ENCODE measurements at regions not wholly inside any gene's neighbourhood (a gene's known extent, or its start where the extent isn't known, plus 50 kb on each side); places are given as distances from the start of the nearest gene placed in this dataset.

DNA sequence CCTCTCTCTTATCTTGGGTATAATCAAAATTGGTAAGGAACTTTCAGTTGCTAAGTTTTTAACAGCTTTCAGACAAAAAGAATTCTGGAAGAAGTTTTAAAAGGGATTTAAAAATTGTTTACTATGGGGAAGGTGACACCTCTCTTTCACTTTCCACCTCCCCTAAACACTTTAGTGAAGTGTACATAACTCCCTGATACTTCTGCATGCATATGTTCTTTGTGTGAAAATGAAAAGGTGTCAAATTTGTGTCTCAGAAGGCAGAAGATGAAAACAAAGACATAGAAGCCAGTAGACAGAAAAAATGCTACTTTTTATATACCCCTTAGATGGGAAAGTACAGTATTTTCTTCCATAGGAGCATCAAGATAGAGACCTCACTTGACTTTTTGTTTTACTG is 117.8 kb downstream of the TMEM26 start:
- in situ Hi-C loops (cut with MboI; ENCODE audit: low sequenced_read_pairs, unreplicated experiment) = no loop called here
- TF ChIP-seq, protein P1, sequence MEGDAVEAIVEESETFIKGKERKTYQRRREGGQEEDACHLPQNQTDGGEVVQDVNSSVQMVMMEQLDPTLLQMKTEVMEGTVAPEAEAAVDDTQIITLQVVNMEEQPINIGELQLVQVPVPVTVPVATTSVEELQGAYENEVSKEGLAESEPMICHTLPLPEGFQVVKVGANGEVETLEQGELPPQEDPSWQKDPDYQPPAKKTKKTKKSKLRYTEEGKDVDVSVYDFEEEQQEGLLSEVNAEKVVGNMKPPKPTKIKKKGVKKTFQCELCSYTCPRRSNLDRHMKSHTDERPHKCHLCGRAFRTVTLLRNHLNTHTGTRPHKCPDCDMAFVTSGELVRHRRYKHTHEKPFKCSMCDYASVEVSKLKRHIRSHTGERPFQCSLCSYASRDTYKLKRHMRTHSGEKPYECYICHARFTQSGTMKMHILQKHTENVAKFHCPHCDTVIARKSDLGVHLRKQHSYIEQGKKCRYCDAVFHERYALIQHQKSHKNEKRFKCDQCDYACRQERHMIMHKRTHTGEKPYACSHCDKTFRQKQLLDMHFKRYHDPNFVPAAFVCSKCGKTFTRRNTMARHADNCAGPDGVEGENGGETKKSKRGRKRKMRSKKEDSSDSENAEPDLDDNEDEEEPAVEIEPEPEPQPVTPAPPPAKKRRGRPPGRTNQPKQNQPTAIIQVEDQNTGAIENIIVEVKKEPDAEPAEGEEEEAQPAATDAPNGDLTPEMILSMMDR (IDR thresholded peaks at IDR 0.05; ENCODE audit: borderline replicate concordance, control extremely low read depth, extremely low read depth, insufficient read depth, missing control alignments) = no peak
- no peak for DNase-seq (ENCODE audit: low spot score)

DNA sequence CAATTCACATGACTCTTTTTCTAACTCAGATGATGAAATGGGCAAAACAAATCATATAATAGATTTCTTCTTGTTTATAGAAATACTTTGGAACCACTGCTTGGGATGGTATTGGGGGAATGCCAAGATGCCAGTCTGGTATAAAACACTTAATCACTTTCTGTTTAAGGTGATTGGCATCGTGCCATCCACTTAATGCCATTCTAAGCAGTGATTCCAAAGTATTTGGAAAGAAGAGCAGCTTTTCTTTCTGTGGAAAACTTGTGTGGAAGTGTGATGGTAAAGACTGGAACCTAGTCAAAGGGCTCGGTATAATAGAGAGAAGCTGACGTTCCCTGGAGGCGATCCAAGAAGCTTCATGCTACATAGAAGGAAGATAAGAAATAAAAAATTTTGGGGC is 120.6 kb downstream of the TMEM26 start:
- no peak for DNase-seq (ENCODE audit: low spot score)
- TF ChIP-seq, protein P1 (IDR thresholded peaks at IDR 0.05; ENCODE audit: borderline replicate concordance, control extremely low read depth, extremely low read depth, insufficient read depth, missing control alignments) = no peak
- in situ Hi-C loops (cut with MboI; ENCODE audit: low sequenced_read_pairs, unreplicated experiment) = no loop called here

DNA sequence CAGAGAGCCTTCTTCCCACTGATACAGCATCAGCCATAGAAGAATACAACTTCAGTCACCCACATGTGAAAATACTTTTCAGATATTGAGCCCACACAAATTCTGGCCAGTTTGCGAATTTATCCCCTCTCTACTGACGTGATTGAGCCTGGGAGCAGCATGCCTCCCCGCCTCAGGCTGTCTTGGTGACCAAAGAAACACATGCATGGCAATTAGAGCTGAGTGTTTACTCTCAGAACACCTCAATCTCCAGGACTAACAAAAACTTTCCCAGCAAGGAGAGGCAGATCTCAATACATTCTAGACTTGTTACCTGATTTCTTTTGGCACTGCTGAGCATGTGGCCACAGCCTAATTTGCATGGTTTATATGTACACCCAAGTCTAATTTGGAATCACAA is 122.5 kb downstream of the TMEM26 start:
- in situ Hi-C loops (cut with MboI; ENCODE audit: low sequenced_read_pairs, unreplicated experiment) = no loop called here
- DNase-seq (ENCODE audit: low spot score) = no peak
- TF ChIP-seq, protein P1 (IDR thresholded peaks at IDR 0.05; ENCODE audit: borderline replicate concordance, control extremely low read depth, extremely low read depth, insufficient read depth, missing control alignments) = no peak

DNA sequence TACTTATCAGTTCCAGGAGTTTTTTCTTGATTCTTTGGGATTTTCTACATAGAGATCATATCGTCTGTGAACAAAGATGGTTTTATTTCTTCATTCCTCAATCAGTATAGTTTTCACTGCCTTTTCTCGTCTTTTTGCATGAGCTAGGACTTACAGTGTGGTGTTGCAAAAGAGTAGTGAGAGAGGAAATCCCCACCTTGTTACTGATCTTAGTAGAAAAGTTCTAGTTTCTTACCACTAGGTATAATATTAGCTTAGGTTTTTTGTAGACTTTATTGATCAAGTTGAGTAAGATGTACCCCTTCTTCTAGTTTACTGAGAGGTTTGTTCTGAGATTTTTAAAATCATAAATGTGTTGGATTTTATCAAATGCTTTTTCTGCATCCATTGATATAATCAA is 123.3 kb downstream of the TMEM26 start:
- DNase-seq (ENCODE audit: low spot score) = no peak
- TF ChIP-seq, protein P1 (IDR thresholded peaks at IDR 0.05; ENCODE audit: borderline replicate concordance, control extremely low read depth, extremely low read depth, insufficient read depth, missing control alignments) = no peak
- in situ Hi-C loops (cut with MboI; ENCODE audit: low sequenced_read_pairs, unreplicated experiment) = no loop called here

DNA sequence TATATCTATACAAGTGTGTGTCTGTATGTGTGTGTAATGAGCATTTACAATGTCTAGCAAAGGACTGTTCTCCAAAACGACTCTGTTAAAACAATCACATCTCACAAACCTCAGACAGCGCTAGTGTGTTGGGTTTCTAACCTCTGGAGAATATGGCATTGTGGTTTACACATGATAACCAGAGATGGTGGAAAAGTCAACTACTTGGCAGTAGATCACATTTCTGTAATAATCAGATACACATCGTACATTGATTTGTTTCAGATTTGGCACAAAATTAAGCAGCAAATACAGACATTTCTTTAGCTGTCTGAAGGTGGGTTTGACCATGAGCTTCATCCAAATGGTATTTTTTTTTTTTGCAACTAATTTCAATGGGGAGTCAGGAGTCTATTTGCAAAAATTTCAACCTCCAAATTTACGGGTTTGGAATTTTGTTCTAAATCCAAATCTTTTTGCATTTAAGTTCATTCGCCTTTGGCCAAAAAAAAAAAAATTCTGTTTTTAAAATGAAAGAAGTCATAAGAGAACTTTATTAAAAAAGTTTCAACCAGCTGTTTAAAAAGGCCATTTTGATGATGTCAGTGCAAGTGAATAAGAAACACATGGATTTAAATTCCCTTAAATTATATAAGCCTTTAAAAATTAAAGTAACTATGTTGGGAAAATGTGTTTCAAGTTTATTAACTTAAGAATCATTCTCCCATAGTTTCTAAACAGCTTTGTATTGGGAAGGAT is 127.8 kb downstream of the TMEM26 start:
- no peak for DNase-seq (ENCODE audit: low spot score)
- in situ Hi-C loops (cut with MboI; ENCODE audit: low sequenced_read_pairs, unreplicated experiment) = no loop called here
- TF ChIP-seq, protein P1 (IDR thresholded peaks at IDR 0.05; ENCODE audit: borderline replicate concordance, control extremely low read depth, extremely low read depth, insufficient read depth, missing control alignments) = no peak

DNA sequence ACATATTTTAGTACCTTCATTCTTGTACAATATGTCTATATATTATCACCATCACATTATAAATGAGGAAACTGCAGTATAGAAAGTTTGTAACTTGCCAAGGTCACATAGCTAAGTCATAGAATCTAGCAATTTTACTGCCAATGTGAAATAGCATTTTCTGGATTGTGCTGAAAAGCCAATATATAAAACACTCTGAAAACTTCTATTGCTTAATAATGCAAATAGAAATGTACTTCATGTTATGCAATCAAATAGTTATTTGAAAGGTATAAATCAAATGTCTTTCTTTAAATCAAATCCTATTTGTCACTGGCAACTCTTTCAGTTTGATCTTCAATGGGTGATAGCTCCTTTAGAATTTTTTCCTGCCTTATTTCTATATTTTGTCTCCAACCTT is 129.5 kb downstream of the TMEM26 start:
- TF ChIP-seq, protein P1 (IDR thresholded peaks at IDR 0.05; ENCODE audit: borderline replicate concordance, control extremely low read depth, extremely low read depth, insufficient read depth, missing control alignments) = no peak
- no peak for DNase-seq (ENCODE audit: low spot score)
- in situ Hi-C loops (cut with MboI; ENCODE audit: low sequenced_read_pairs, unreplicated experiment) = no loop called here
